ENCODE measurements at regions not wholly inside any gene's neighbourhood (a gene's known extent, or its start where the extent isn't known, plus 50 kb on each side); places are given as distances from the start of the nearest gene placed in this dataset.

DNA sequence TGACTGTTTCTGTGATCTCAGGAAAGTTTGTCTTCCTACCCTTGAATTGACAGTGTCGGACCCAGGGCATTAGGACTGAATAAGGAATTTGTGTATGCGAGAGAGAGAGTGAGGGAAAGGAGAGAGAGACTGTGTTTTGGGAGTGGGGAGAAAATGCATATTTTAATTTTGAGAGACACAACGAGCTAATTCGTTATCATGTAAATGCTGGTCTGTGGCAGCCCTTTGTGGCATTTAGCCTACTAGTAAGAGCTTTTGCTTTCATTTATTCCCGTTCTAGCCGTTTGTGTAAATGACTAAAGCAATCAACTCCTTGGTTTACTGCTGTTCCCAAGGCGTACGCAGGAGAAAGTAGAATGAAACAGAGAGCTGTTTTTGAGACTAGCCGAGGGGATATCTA, 79.8 kb upstream of the MAMDC2 start:
- TF ChIP-seq POLR2A (IDR thresholded peaks at IDR 0.05) = no peak
- TF ChIP-seq, protein P1, sequence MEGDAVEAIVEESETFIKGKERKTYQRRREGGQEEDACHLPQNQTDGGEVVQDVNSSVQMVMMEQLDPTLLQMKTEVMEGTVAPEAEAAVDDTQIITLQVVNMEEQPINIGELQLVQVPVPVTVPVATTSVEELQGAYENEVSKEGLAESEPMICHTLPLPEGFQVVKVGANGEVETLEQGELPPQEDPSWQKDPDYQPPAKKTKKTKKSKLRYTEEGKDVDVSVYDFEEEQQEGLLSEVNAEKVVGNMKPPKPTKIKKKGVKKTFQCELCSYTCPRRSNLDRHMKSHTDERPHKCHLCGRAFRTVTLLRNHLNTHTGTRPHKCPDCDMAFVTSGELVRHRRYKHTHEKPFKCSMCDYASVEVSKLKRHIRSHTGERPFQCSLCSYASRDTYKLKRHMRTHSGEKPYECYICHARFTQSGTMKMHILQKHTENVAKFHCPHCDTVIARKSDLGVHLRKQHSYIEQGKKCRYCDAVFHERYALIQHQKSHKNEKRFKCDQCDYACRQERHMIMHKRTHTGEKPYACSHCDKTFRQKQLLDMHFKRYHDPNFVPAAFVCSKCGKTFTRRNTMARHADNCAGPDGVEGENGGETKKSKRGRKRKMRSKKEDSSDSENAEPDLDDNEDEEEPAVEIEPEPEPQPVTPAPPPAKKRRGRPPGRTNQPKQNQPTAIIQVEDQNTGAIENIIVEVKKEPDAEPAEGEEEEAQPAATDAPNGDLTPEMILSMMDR (IDR thresholded peaks at IDR 0.05) = no peak

Measured in thyroid gland (tissue), 4 donors.